ENCODE measurements at regions not wholly inside any gene's neighbourhood (a gene's known extent, or its start where the extent isn't known, plus 50 kb on each side); places are given as distances from the start of the nearest gene placed in this dataset.

DNA sequence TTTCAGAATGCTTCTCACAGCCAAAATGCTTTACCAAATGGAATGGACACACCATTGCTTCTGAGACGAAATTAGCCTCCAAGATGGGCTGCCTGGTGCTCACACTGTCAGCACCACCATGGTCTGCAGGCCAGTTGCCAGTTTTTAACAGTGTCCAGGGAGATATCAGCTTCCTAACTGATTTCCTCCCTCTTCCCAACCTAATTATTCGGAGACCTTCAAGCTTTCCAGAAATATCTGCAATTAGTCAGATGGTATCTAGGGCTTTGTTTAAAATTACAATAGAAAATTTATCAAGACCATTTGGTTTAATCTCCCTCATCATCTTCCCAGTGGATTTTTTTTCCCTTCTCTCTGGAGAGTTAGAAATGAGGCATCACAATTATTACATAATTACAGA is 287.5 kb downstream of the ZPLD1 start:
- TF ChIP-seq CTCF (IDR thresholded peaks at IDR 0.05; ENCODE audit: control extremely low read depth in 1 of 3, insufficient read depth in 1 of 3, low read depth in 1 of 3, low read length in 3 of 3) (no peak), RAD21 (IDR thresholded peaks at IDR 0.05 in 1 of 2, conservative IDR thresholded peaks at IDR 0.05 in 1 of 2; ENCODE audit: low read depth in 2 of 2, low read length in 2 of 2) (no peak)
